SK-N-SH (cell line): ENCODE measurements at regions not wholly inside any gene's neighbourhood (a gene's known extent, or its start where the extent isn't known, plus 50 kb on each side); places are given as distances from the start of the nearest gene placed in this dataset.
"Not testable (repeated sequence)": the region's sequence is repeated elsewhere in the genome, so short reads cannot be mapped to it uniquely, and the experiment has no call there.

Source experiments
- CTCF ChIP-seq: fragments of 200-600 bp; sonication (generic); IDR thresholded peaks from 2 replicates; pipeline ENCODE4 v1.6.1; 2017; ENCODE audit warnings: antibody characterized with exemption, mild to moderate bottlenecking, moderate library complexity
- EP300 ChIP-seq, 2 experiments: IDR thresholded peaks; 2 replicates each; pipeline versions ENCODE4 v1.4.0 to v1.6.1; 2012; ENCODE audit warnings: borderline replicate concordance in 1 of 2, low read depth in 1 of 2, low read length in 1 of 2
- EZH2phosphoT487 ChIP-seq: fragments of 200-600 bp; sonication (generic); IDR thresholded peaks from 2 replicates; pipeline ENCODE4 v1.6.1; 2017; ENCODE audit warnings: low read depth, mixed run types, mild to moderate bottlenecking, antibody characterized with exemption, moderate library complexity, borderline replicate concordance
- MAX ChIP-seq: IDR thresholded peaks from 2 replicates; pipeline ENCODE4 v1.4.0; 2012; ENCODE audit warnings: low read depth
- MXI1 ChIP-seq: IDR thresholded peaks from 2 replicates; pipeline ENCODE4 v1.6.1; 2012; ENCODE audit warnings: mild to moderate bottlenecking, low read depth, low read length, improper control_type of control experiment
- REST ChIP-seq: IDR thresholded peaks from 2 replicates; pipeline ENCODE4 v1.6.1; 2012; ENCODE audit warnings: mild to moderate bottlenecking, low read depth, low read length, moderate library complexity

- not testable (repeated sequence) for TF ChIP-seq CTCF; MAX; EP300 (IDR thresholded peaks at IDR 0.05; ENCODE audit: borderline replicate concordance in 1 of 2, low read depth in 1 of 2, low read length in 1 of 2); MXI1; EZH2phosphoT487; REST
These were observed 924.5 kb downstream of the DTWD2 start for GRCh38 chr5:118063836-118064235.
